ENCODE measurements at regions not wholly inside any gene's neighbourhood (a gene's known extent, or its start where the extent isn't known, plus 50 kb on each side); places are given as distances from the start of the nearest gene placed in this dataset.

GRCh38 chr18:40875101-40875615 is 1079.9 kb upstream of the PIK3C3 start:
- H3K9me3 ChIP-seq (ENCODE audit: control extremely low read depth in 1 of 5, control insufficient read depth in 4 of 5, insufficient read depth in 2 of 5, low read depth in 1 of 5, low read length in 4 of 5) = no peaks in the 10 kb centered on the region
- no peaks in the 10 kb centered on the region for H3K36me3 ChIP-seq (ENCODE audit: control insufficient read depth in 4 of 4, insufficient read depth in 4 of 4, low read length in 3 of 4)
- DNase-seq = no peak
- POLR2A ChIA-PET = no interaction called here
- H3K4me1 ChIP-seq (ENCODE audit: control extremely low read depth in 1 of 4, control insufficient read depth in 4 of 4, insufficient read depth in 4 of 4, low read length in 3 of 4) = no peaks in the 10 kb centered on the region
- H3K27ac ChIP-seq (ENCODE audit: insufficient read depth in 1 of 2, low read depth in 1 of 2, low read length in 2 of 2, poor library complexity in 1 of 2, severe bottlenecking in 2 of 2) = no peak overlapping the region
- H3K27me3 ChIP-seq (replicated peaks in 2 of 5; ENCODE audit: control insufficient read depth in 4 of 5, insufficient read depth in 5 of 5, low read length in 4 of 5) = no peaks in the 10 kb centered on the region
- CTCF ChIA-PET = no interaction called here
- 100% methylated on average over 3 of the region's 4 CpGs for WGBS (ENCODE audit: insufficient coverage)
- H3K4me3 ChIP-seq (ENCODE audit: control insufficient read depth in 1 of 7, extremely low read depth in 1 of 7, insufficient read depth in 4 of 7, low read depth in 2 of 7, low read length in 6 of 7) = no peak overlapping the region

GRCh38 chr18:40874233-40874632 is 1080.8 kb upstream of the PIK3C3 start:
- no peak for DNase-seq
- Histone ChIP-seq H3K9me3 (ENCODE audit: control extremely low read depth in 1 of 5, control insufficient read depth in 4 of 5, insufficient read depth in 2 of 5, low read depth in 1 of 5, low read length in 4 of 5) (no peaks in the 10 kb centered on the region), H3K27me3 (replicated peaks in 2 of 5; ENCODE audit: control insufficient read depth in 4 of 5, insufficient read depth in 5 of 5, low read length in 4 of 5) (no peaks in the 10 kb centered on the region), H3K27ac (ENCODE audit: insufficient read depth in 1 of 2, low read depth in 1 of 2, low read length in 2 of 2, poor library complexity in 1 of 2, severe bottlenecking in 2 of 2) (no peak overlapping the region), H3K4me3 (ENCODE audit: control insufficient read depth in 1 of 7, extremely low read depth in 1 of 7, insufficient read depth in 4 of 7, low read depth in 2 of 7, low read length in 6 of 7) (no peak overlapping the region), H3K4me1 (ENCODE audit: control extremely low read depth in 1 of 4, control insufficient read depth in 4 of 4, insufficient read depth in 4 of 4, low read length in 3 of 4) (no peaks in the 10 kb centered on the region), H3K36me3 (ENCODE audit: control insufficient read depth in 4 of 4, insufficient read depth in 4 of 4, low read length in 3 of 4) (no peaks in the 10 kb centered on the region)
- WGBS (ENCODE audit: insufficient coverage) = no CpG with 5 or more reads among the region's 1 CpG
- ChIA-PET POLR2A (no interaction called here), CTCF (no interaction called here)

GRCh38 chr18:40868110-40868858 is 1086.8 kb upstream of the PIK3C3 start:
- Histone ChIP-seq H3K4me3 (ENCODE audit: control insufficient read depth in 1 of 7, extremely low read depth in 1 of 7, insufficient read depth in 4 of 7, low read depth in 2 of 7, low read length in 6 of 7) (no peak overlapping the region), H3K36me3 (ENCODE audit: control insufficient read depth in 4 of 4, insufficient read depth in 4 of 4, low read length in 3 of 4) (no peaks in the 10 kb centered on the region), H3K4me1 (ENCODE audit: control extremely low read depth in 1 of 4, control insufficient read depth in 4 of 4, insufficient read depth in 4 of 4, low read length in 3 of 4) (no peaks in the 10 kb centered on the region), H3K27me3 (replicated peaks in 2 of 5; ENCODE audit: control insufficient read depth in 4 of 5, insufficient read depth in 5 of 5, low read length in 4 of 5) (no peaks in the 10 kb centered on the region), H3K9me3 (ENCODE audit: control extremely low read depth in 1 of 5, control insufficient read depth in 4 of 5, insufficient read depth in 2 of 5, low read depth in 1 of 5, low read length in 4 of 5) (no peaks in the 10 kb centered on the region), H3K27ac (ENCODE audit: insufficient read depth in 1 of 2, low read depth in 1 of 2, low read length in 2 of 2, poor library complexity in 1 of 2, severe bottlenecking in 2 of 2) (no peak overlapping the region)
- ChIA-PET POLR2A (no interaction called here), CTCF (no interaction called here)
- DNase-seq = no peak
- WGBS (ENCODE audit: insufficient coverage) = no CpG with 5 or more reads among the region's 4 CpGs

GRCh38 chr18:40867459-40867858 is 1087.6 kb upstream of the PIK3C3 start:
- ChIA-PET POLR2A (no interaction called here), CTCF (no interaction called here)
- 86% methylated on average over 1 of the region's 2 CpGs for WGBS (ENCODE audit: insufficient coverage)
- H3K4me1 ChIP-seq (ENCODE audit: control extremely low read depth in 1 of 4, control insufficient read depth in 4 of 4, insufficient read depth in 4 of 4, low read length in 3 of 4) = no peaks in the 10 kb centered on the region
- no peak overlapping the region for H3K27ac ChIP-seq (ENCODE audit: insufficient read depth in 1 of 2, low read depth in 1 of 2, low read length in 2 of 2, poor library complexity in 1 of 2, severe bottlenecking in 2 of 2)
- H3K36me3 ChIP-seq (ENCODE audit: control insufficient read depth in 4 of 4, insufficient read depth in 4 of 4, low read length in 3 of 4) = no peaks in the 10 kb centered on the region
- H3K4me3 ChIP-seq (ENCODE audit: control insufficient read depth in 1 of 7, extremely low read depth in 1 of 7, insufficient read depth in 4 of 7, low read depth in 2 of 7, low read length in 6 of 7) = no peak overlapping the region
- no peaks in the 10 kb centered on the region for H3K27me3 ChIP-seq (replicated peaks in 2 of 5; ENCODE audit: control insufficient read depth in 4 of 5, insufficient read depth in 5 of 5, low read length in 4 of 5)
- no peak for DNase-seq
- no peaks in the 10 kb centered on the region for H3K9me3 ChIP-seq (ENCODE audit: control extremely low read depth in 1 of 5, control insufficient read depth in 4 of 5, insufficient read depth in 2 of 5, low read depth in 1 of 5, low read length in 4 of 5)

- no peak overlapping the region for H3K27ac ChIP-seq (ENCODE audit: insufficient read depth in 1 of 2, low read depth in 1 of 2, low read length in 2 of 2, poor library complexity in 1 of 2, severe bottlenecking in 2 of 2)
Observed at GRCh38 chr18:40866968-40867367, 1088.1 kb upstream of the PIK3C3 start.

GRCh38 chr18:40866013-40866645 is 1088.9 kb upstream of the PIK3C3 start:
- POLR2A ChIA-PET = no interaction called here
- 95% methylated on average over 5 of the region's 5 CpGs for WGBS (ENCODE audit: insufficient coverage)
- CTCF ChIA-PET = no interaction called here
- Histone ChIP-seq H3K36me3 (ENCODE audit: control insufficient read depth in 4 of 4, insufficient read depth in 4 of 4, low read length in 3 of 4) (no peaks in the 10 kb centered on the region), H3K4me3 (ENCODE audit: control insufficient read depth in 1 of 7, extremely low read depth in 1 of 7, insufficient read depth in 4 of 7, low read depth in 2 of 7, low read length in 6 of 7) (no peak overlapping the region), H3K4me1 (ENCODE audit: control extremely low read depth in 1 of 4, control insufficient read depth in 4 of 4, insufficient read depth in 4 of 4, low read length in 3 of 4) (no peaks in the 10 kb centered on the region), H3K27me3 (replicated peaks in 2 of 5; ENCODE audit: control insufficient read depth in 4 of 5, insufficient read depth in 5 of 5, low read length in 4 of 5) (no peaks in the 10 kb centered on the region), H3K9me3 (ENCODE audit: control extremely low read depth in 1 of 5, control insufficient read depth in 4 of 5, insufficient read depth in 2 of 5, low read depth in 1 of 5, low read length in 4 of 5) (no peaks in the 10 kb centered on the region), H3K27ac (ENCODE audit: insufficient read depth in 1 of 2, low read depth in 1 of 2, low read length in 2 of 2, poor library complexity in 1 of 2, severe bottlenecking in 2 of 2) (no peak overlapping the region)
- no peak for DNase-seq

More at GRCh38 chr18:40866968-40867367, 1088.1 kb upstream of the PIK3C3 start:
- Histone ChIP-seq H3K4me3 (ENCODE audit: control insufficient read depth in 1 of 7, extremely low read depth in 1 of 7, insufficient read depth in 4 of 7, low read depth in 2 of 7, low read length in 6 of 7) (no peak overlapping the region), H3K27me3 (replicated peaks in 2 of 5; ENCODE audit: control insufficient read depth in 4 of 5, insufficient read depth in 5 of 5, low read length in 4 of 5) (no peaks in the 10 kb centered on the region), H3K4me1 (ENCODE audit: control extremely low read depth in 1 of 4, control insufficient read depth in 4 of 4, insufficient read depth in 4 of 4, low read length in 3 of 4) (no peaks in the 10 kb centered on the region), H3K9me3 (ENCODE audit: control extremely low read depth in 1 of 5, control insufficient read depth in 4 of 5, insufficient read depth in 2 of 5, low read depth in 1 of 5, low read length in 4 of 5) (no peaks in the 10 kb centered on the region), H3K36me3 (ENCODE audit: control insufficient read depth in 4 of 4, insufficient read depth in 4 of 4, low read length in 3 of 4) (no peaks in the 10 kb centered on the region)
- POLR2A ChIA-PET = no interaction called here
- WGBS (ENCODE audit: insufficient coverage) = 100% methylated on average over 2 of the region's 3 CpGs
- no peak for DNase-seq
- CTCF ChIA-PET = no interaction called here

- DNase-seq = no peak
- H3K27me3 ChIP-seq (replicated peaks in 2 of 5; ENCODE audit: control insufficient read depth in 4 of 5, insufficient read depth in 5 of 5, low read length in 4 of 5) = no peaks in the 10 kb centered on the region
- no peaks in the 10 kb centered on the region for H3K9me3 ChIP-seq (ENCODE audit: control extremely low read depth in 1 of 5, control insufficient read depth in 4 of 5, insufficient read depth in 2 of 5, low read depth in 1 of 5, low read length in 4 of 5)
- ChIA-PET POLR2A (no interaction called here), CTCF (no interaction called here)
- 100% methylated on average over 1 of the region's 2 CpGs for WGBS (ENCODE audit: insufficient coverage)
- H3K36me3 ChIP-seq (ENCODE audit: control insufficient read depth in 4 of 4, insufficient read depth in 4 of 4, low read length in 3 of 4) = no peaks in the 10 kb centered on the region
- H3K4me3 ChIP-seq (ENCODE audit: control insufficient read depth in 1 of 7, extremely low read depth in 1 of 7, insufficient read depth in 4 of 7, low read depth in 2 of 7, low read length in 6 of 7) = no peak overlapping the region
- no peak overlapping the region for H3K27ac ChIP-seq (ENCODE audit: insufficient read depth in 1 of 2, low read depth in 1 of 2, low read length in 2 of 2, poor library complexity in 1 of 2, severe bottlenecking in 2 of 2)
- no peaks in the 10 kb centered on the region for H3K4me1 ChIP-seq (ENCODE audit: control extremely low read depth in 1 of 4, control insufficient read depth in 4 of 4, insufficient read depth in 4 of 4, low read length in 3 of 4)
Observed at GRCh38 chr18:40864846-40865245, 1090.2 kb upstream of the PIK3C3 start.
